Right atrium auricular region (tissue), 2 donors: ENCODE measurements at regions not wholly inside any gene's neighbourhood (a gene's known extent, or its start where the extent isn't known, plus 50 kb on each side); places are given as distances from the start of the nearest gene placed in this dataset.
A peak's percentile ranks its signal among the peaks of the same experiment; 100 is the strongest.

Source experiments
- DNase-seq: peaks from one replicate; pipeline ENCODE4 v3.0.0-alpha.2; 2019; ENCODE audit warnings: low spot score
- H3K27ac ChIP-seq, 2 donors: fragments of 200-600 bp; sonication (generic); 1 replicate in 1 of 2; 2 replicates in 1 of 2; pipeline ENCODE4 v1.5.1; 2016 to 2019
- H3K27me3 ChIP-seq, 2 donors: fragments of 200-600 bp; sonication (generic); one replicate each; pipeline versions ENCODE4 v1.5.1 to v1.6.0; 2017 to 2019
- H3K36me3 ChIP-seq: fragments of 200-600 bp; sonication (generic); one replicate; pipeline ENCODE4 v1.5.1; 2016
- H3K4me1 ChIP-seq, 2 donors: fragments of 200-600 bp; sonication (generic); one replicate each; pipeline versions ENCODE4 v1.5.1 to v1.6.0; 2017 to 2019
- H3K4me3 ChIP-seq, 2 donors: fragments of 200-600 bp; sonication (generic); 1 replicate in 1 of 2; 2 replicates in 1 of 2; pipeline ENCODE4 v1.5.1; 2017 to 2019; ENCODE audit warnings: mild to moderate bottlenecking in 1 of 2, moderate library complexity in 1 of 2
- H3K9me3 ChIP-seq, 2 donors: fragments of 200-600 bp; sonication (generic); one replicate each; pipeline ENCODE4 v1.5.1; 2019
- CTCF ChIP-seq, 2 donors: fragments of 200-600 bp; sonication (generic); IDR thresholded peaks; one replicate each; pipeline ENCODE4 v1.5.1; 2019; ENCODE audit warnings: antibody characterized with exemption in 2 of 2

GRCh38 chr4:18342847-18343246 lies 321.3 kb upstream of the LCORL start:
- Histone ChIP-seq H3K27ac (no peak overlapping the region), H3K36me3 (no peaks in the 10 kb centered on the region), H3K27me3 (no peaks in the 10 kb centered on the region), H3K9me3 (no peaks in the 10 kb centered on the region), H3K4me3 (no peak overlapping the region), H3K4me1 (no peaks in the 10 kb centered on the region)
- DNase-seq, result no peak
- TF ChIP-seq CTCF (IDR thresholded peaks at IDR 0.05), result no peak

GRCh38 chr4:18321956-18322530 lies 300.5 kb upstream of the LCORL start:
- no peak for DNase-seq
- Histone ChIP-seq H3K27me3 (no peaks in the 10 kb centered on the region), H3K4me1 (no peaks in the 10 kb centered on the region), H3K4me3 (no peak overlapping the region), H3K9me3 (no peaks in the 10 kb centered on the region), H3K36me3 (no peaks in the 10 kb centered on the region), H3K27ac (no peak overlapping the region)
- no peak for TF ChIP-seq CTCF (IDR thresholded peaks at IDR 0.05)

GRCh38 chr4:18319431-18319830 lies 297.9 kb upstream of the LCORL start:
- Histone ChIP-seq H3K9me3 (no peaks in the 10 kb centered on the region), H3K27ac (no peak overlapping the region), H3K4me1 (no peaks in the 10 kb centered on the region), H3K4me3 (peak overlapping the region in 1 of 2 donors; percentile 7), H3K27me3 (no peaks in the 10 kb centered on the region), H3K36me3 (no peaks in the 10 kb centered on the region)
- no peak for TF ChIP-seq CTCF (IDR thresholded peaks at IDR 0.05)
- no peak for DNase-seq

- no peaks in the 10 kb centered on the region for H3K36me3 ChIP-seq
- no peaks in the 10 kb centered on the region for H3K9me3 ChIP-seq
- no peak for TF ChIP-seq CTCF (IDR thresholded peaks at IDR 0.05)
- peak; percentile 60 for DNase-seq
- H3K27ac ChIP-seq, result no peak overlapping the region
- no peaks in the 10 kb centered on the region for H3K27me3 ChIP-seq
- no peaks in the 10 kb centered on the region for H3K4me1 ChIP-seq
- H3K4me3 ChIP-seq, result peak overlapping the region in 1 of 2 donors; percentile 7
Measured at GRCh38 chr4:18318682-18319388, 297.3 kb upstream of the LCORL start.

- Histone ChIP-seq H3K27me3 (no peaks in the 10 kb centered on the region), H3K36me3 (no peaks in the 10 kb centered on the region), H3K9me3 (no peaks in the 10 kb centered on the region), H3K4me1 (no peaks in the 10 kb centered on the region), H3K27ac (no peak overlapping the region), H3K4me3 (no peak overlapping the region)
- DNase-seq, result no peak
- TF ChIP-seq CTCF (IDR thresholded peaks at IDR 0.05), result no peak
Measured at GRCh38 chr4:18314731-18315130, 293.2 kb upstream of the LCORL start.

- no peaks in the 10 kb centered on the region for H3K4me1 ChIP-seq
- no peaks in the 10 kb centered on the region for H3K27me3 ChIP-seq
- no peak overlapping the region for H3K4me3 ChIP-seq
- DNase-seq, result no peak
- H3K27ac ChIP-seq, result no peak overlapping the region
- no peaks in the 10 kb centered on the region for H3K36me3 ChIP-seq
- no peaks in the 10 kb centered on the region for H3K9me3 ChIP-seq
- no peak for TF ChIP-seq CTCF (IDR thresholded peaks at IDR 0.05)
Measured at GRCh38 chr4:18297684-18298083, 276.1 kb upstream of the LCORL start.
